ENCODE measurements at regions not wholly inside any gene's neighbourhood (a gene's known extent, or its start where the extent isn't known, plus 50 kb on each side); places are given as distances from the start of the nearest gene placed in this dataset.

GRCh38 chr13:106905380-106906162 lies 337.6 kb upstream of the ARGLU1 start:
- no peak for DNase-seq

- DNase-seq = no peak
Observed at GRCh38 chr13:106899442-106899841, 331.5 kb upstream of the ARGLU1 start.

DNA sequence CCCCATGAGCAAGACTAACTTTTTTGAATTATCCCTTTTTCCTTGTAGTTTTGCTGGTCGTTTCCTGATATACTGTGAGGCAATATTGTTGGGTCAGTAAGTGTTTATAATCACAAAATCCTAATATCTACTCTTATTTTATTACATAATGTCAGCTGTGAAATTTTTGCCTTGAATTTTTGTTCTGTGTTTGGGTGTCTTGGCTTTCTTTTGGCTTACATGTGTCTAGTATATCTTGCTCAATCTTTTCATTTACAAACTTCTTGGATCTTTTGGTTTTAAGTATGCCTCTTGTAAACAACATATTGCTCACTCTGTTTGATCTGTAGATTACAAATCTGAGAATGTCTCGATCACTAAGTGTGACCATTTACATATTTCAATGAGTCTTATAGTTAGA lies 330.3 kb upstream of the ARGLU1 start:
- DNase-seq = no peak

- DNase-seq = no peak
Observed at GRCh38 chr13:106888148-106888547, 320.2 kb upstream of the ARGLU1 start.

GRCh38 chr13:106887686-106888085 lies 319.7 kb upstream of the ARGLU1 start:
- no peak for DNase-seq

DNA sequence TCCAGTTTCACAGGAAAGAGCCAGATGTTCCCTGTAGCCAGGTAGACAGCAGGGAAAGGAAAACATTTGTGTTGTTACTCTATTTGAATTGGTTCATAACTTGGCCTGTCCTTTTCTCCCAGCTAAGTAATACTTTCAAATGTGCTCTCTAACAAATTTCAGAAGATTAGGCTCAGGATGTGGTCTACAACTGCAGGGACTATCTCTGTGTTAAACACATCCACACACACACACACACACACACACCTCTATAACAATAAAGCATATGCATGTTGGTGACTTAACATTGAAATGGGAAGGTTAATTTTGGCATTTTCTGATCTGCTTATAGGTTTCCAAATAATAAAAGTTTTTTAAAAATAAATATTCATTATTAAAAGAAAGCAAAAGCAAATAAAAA lies 316.0 kb upstream of the ARGLU1 start:
- no peak for DNase-seq

GRCh38 chr13:106882246-106882645 lies 314.3 kb upstream of the ARGLU1 start:
- DNase-seq = no peak

GRCh38 chr13:106879806-106880205 lies 311.9 kb upstream of the ARGLU1 start:
- no peak for DNase-seq

DNA sequence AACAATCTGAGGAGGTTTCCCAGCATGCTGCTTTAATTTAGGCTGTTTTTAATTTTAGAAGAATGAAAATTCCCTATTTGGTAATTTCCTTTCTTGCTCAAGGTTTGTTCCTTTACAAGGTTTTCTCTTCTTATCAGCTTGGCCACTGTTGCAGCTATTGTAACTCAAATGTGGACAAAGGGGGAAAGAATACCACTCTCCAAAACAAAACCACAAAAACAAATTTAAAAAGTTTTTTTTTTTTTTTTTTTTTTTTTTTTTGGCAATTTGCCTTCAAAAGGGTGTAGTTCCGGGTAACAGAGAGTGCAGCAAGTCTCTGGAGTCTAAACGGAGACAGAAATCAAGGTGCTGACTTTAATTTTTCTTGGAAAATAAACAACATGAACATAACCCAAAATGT lies 306.4 kb upstream of the ARGLU1 start:
- DNase-seq = no peak

DNA sequence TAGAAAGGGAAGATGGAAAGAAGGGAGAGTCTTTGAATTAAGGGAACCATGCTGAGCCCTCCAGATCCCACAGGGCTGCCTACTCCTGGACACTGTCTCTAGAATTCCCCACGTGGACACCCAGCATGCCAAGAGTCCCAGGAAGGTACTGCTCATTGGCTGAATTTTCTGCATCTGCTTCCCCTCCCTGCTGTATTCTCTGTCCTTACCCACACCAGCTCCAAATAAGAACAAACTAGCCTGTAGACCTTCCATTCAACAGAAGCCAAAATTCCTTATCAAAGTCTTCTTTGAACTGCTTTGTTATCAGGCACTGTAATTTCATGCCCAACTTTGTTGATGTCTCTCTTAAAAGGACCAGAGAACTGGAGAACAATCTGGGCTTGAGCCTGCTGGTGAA lies 305.9 kb upstream of the ARGLU1 start:
- DNase-seq = no peak

DNA sequence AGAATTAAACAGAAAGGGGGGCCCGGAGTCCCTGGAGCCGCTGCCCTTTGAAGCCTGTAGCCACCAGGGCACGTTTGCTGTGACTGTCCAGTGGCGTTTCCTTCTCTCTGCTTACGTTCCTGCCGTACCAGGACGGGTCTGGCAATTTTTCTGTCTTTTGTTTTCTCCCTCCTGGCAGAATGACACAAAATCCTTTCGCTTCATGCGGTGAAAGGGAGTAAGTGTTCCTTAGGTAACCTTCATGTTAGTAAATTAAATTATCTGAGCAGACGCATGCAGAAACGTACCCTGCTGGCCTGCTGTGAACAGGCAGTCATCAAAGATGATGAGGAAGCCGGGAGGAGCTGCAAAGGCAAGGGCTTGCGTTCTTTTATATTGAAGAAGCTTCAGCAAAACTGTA lies 299.3 kb upstream of the ARGLU1 start:
- no peak for DNase-seq

GRCh38 chr13:106865716-106866440 lies 297.9 kb upstream of the ARGLU1 start:
- no peak for DNase-seq

- DNase-seq = no peak
Observed at GRCh38 chr13:106859533-106859904, 291.6 kb upstream of the ARGLU1 start.

GRCh38 chr13:106858903-106859532 lies 291.1 kb upstream of the ARGLU1 start:
- DNase-seq = no peak

DNA sequence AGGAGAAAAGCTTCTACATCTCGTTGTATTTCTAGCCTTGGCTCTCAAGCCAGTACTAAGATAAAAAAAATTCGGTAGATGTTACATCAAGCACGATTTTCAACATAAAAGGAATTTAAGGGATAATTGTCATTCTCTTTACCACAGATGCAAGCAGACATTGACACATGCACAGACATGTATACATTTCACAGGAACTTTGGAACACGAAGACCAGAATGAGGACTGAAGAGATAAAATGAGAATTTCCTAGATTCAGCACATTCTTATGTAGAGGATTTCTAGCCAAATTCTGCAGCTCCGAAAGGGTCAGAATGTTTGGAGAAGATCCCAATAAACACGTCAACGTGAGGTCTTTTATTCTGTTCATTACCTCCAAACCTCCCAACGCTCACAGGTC lies 284.5 kb upstream of the ARGLU1 start:
- no peak for DNase-seq

DNA sequence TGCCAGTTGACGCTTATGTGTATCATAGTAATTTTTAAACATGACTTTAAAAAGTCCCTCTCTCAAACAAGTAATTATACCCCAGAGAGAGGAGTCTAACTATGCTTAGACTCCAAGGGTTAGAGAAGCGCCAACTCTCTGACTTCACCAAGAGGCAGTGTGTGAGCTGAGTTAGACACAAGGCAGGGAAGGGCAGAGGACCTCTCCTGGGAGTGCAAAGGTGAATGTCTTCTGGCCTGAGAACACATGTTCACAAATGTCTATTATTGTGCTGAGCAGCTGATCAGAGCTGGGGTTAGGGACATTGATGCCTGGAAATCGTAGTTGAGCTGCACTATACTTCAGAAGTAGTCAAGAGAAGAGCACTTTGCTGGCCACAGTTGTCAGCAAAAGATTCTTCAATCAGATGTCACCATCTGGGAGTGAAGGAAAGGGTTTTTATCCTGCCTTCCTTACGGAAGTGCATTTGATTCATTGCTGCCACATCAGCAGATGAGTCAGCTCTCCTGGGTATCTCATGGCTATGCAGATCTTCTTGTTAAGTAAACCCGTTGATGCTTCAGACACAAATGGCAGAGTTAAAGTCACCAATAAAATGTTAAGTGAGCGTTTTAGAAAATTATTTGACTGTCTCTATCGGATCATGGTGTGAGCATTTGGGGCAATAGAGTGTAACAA lies 283.2 kb upstream of the ARGLU1 start:
- no peak for DNase-seq

DNA sequence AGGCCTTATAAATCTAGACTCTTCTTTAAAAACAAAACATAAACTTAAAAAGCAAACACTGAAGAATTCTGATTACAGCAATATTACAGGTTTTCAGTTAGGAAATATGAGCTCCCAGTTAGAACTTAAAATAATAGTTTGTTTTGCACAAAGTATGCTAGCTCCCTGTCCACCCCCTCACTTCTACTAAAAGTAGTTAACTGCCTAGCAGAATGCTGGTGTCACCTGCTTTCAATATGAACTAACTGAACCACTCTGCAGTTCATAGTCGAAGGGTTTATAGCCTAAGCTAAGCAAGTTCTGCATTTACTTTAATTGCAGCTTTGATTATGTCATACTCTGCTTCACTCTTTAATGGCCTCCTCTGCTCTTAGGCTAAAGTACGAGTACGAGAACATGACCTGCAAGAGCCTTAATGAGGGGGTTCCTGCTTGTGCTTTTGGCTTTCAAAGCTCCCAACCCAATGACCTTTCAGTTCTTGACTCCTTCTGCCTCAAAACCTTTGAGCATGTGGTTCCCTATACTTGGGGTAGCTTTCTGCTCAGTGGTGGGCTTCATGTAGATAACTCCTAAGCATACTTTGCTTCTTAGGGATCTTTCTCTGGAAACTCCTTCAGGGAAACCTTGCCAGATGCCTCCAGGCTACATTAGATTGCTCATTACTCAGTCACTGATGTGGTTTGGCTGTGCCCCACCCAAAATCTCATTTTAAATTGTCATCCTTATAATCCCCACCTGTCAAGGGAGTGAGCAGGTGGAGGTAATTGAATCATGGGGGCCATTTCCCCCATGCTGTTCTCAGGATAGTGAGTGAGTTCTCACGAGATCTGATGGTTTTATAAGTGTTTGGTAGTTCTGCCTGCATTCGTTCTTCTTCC lies 278.9 kb upstream of the ARGLU1 start:
- no peak for DNase-seq

GRCh38 chr13:106836186-106836802 lies 268.4 kb upstream of the ARGLU1 start:
- DNase-seq = no peak

- no peak for DNase-seq
Observed at GRCh38 chr13:106835477-106835876, 267.5 kb upstream of the ARGLU1 start.

DNA sequence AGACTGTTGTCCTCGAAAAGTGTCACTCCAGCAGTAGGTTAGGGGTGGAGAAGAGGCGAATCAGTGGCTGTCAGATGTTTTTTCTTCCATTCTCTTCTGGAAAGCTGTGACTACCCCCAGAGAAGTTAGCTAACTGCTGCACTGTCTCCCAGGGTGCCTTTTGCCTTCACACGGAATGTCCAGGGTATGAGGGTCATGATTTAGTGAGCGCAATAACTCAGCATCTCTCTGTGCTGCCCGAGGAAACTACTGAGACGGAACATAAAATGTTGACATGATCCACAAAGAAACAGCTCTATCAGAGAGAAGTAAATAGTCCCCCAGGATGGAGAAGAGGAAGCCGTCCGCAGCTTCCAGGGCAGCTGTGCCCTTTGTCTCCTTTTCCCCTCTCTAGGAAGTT lies 254.0 kb upstream of the ARGLU1 start:
- DNase-seq = no peak

DNA sequence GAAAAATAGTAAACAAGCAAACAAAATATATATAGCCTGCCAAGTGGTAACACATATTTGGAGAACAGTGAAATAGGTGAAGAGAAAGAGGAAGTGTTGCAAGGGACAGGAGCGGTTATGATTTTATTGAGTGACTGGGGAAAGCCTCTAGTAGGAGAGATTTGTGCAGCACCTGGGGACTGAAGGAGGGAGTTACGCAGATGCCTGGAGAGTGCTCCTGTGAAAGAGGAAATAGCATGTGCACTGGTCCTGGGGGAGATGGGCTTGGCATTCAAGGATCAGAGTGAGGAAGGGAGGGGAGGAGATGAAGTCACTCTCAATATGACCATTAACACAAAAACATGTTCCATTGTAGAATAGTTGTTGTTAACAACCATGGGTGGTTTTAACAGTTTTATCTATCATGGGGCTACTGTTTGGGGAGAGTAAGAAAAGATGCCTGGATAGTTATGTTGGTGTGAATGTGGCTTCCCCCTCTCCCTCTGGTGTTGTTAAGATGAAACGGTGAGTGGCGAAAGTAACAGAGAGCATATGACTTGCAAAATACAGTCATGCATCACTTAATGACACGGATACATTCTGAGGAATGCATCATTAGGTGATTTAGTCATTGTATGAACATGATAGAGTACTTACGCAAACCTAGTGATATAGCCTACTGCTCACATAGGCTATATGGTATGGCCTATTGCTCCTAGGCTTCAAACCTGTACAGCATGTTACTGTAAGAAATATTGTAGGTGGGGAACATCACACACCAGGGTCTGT lies 251.7 kb upstream of the ARGLU1 start:
- no peak for DNase-seq
